HEK293 (cell line): ENCODE measurements at regions not wholly inside any gene's neighbourhood (a gene's known extent, or its start where the extent isn't known, plus 50 kb on each side); places are given as distances from the start of the nearest gene placed in this dataset.

Experiments used
- CTCF ChIA-PET: fragments of 350-600 bp; formaldehyde crosslinking; extraction: SDS; loops from one replicate; lab custom pipeline; 2021; ENCODE audit warnings: antibody characterized with exemption; lab: Yijun Ruan, JAX
- POLR2A ChIA-PET: fragments of 300-600 bp; formaldehyde crosslinking; extraction: SDS; loops from one replicate; lab custom pipeline; 2020; ENCODE audit warnings: antibody characterized with exemption, inconsistent platforms; lab: Yijun Ruan, JAX
- H3K27ac ChIP-seq: fragments of 200-500 bp; sonication (Bioruptor generic); 2 replicates; pipeline ENCODE4 v1.5.1; 2014; ENCODE audit warnings: low read depth, low read length, control low read depth, inconsistent platforms; ENCODE audit errors: extremely low read depth
- H3K36me3 ChIP-seq, 2 experiments: fragments of 200-500 bp in 1 of 2; sonication (Bioruptor generic) in 1 of 2; 1 replicate in 1 of 2; 2 replicates in 1 of 2; pipeline ENCODE4 v1.5.1; 2014 to 2017; ENCODE audit warnings: inconsistent platforms in 2 of 2, low read length in 2 of 2; ENCODE audit not compliant: control insufficient read depth in 2 of 2, insufficient read depth in 1 of 2
- H3K4me1 ChIP-seq: fragments of 200-500 bp; sonication (Bioruptor generic); 2 replicates; pipeline ENCODE4 v1.5.1; 2014; ENCODE audit warnings: mild to moderate bottlenecking, low read length, inconsistent platforms; ENCODE audit not compliant: control insufficient read depth, insufficient read depth
- H3K4me3 ChIP-seq: 2 replicates; pipeline ENCODE4 v1.5.1; 2011; ENCODE audit warnings: low read depth, mild to moderate bottlenecking, control low read depth, low read length, moderate library complexity
- H3K9me3 ChIP-seq: fragments of 200-500 bp; sonication (Bioruptor generic); 2 replicates; pipeline ENCODE4 v1.5.1; 2014; ENCODE audit warnings: low read depth, low read length, inconsistent platforms; ENCODE audit not compliant: control insufficient read depth, insufficient read depth
- GFI1B ChIP-seq: fragments of 450-650 bp; formaldehyde crosslinking; IDR thresholded peaks from 2 replicates; pipeline ENCODE4 v1.5.1; 2016; ENCODE audit warnings: missing biosample characterization, missing genetic modification characterization
- GLIS1 ChIP-seq: fragments of 450-650 bp; formaldehyde crosslinking; IDR thresholded peaks from 2 replicates; pipeline ENCODE4 v1.5.1; 2016; ENCODE audit warnings: missing biosample characterization, missing genetic modification characterization
- GLIS2 ChIP-seq: fragments of 450-650 bp; formaldehyde crosslinking; IDR thresholded peaks from 2 replicates; pipeline ENCODE4 v1.5.1; 2016; ENCODE audit warnings: missing biosample characterization, missing genetic modification characterization
- SP2 ChIP-seq: fragments of 450-650 bp; formaldehyde crosslinking; IDR thresholded peaks from 2 replicates; pipeline ENCODE4 v1.5.1; 2016; ENCODE audit warnings: missing biosample characterization, missing genetic modification characterization
- SP3 ChIP-seq: fragments of 450-650 bp; formaldehyde crosslinking; IDR thresholded peaks from 2 replicates; pipeline ENCODE4 v1.5.1; 2016; ENCODE audit warnings: missing biosample characterization, missing genetic modification characterization
- YY1 ChIP-seq: fragments of 450-650 bp; formaldehyde crosslinking; IDR thresholded peaks from 2 replicates; pipeline ENCODE4 v1.5.1; 2018; ENCODE audit warnings: missing biosample characterization, missing genetic modification characterization
- ZIC2 ChIP-seq: fragments of 450-650 bp; formaldehyde crosslinking; IDR thresholded peaks from 2 replicates; pipeline ENCODE4 v1.5.1; 2016; ENCODE audit warnings: missing biosample characterization, missing genetic modification characterization
- ZNF112 ChIP-seq: fragments of 450-650 bp; formaldehyde crosslinking; IDR thresholded peaks from 2 replicates; pipeline ENCODE4 v1.5.0; 2017; ENCODE audit warnings: missing biosample characterization, missing genetic modification characterization
- ZNF157 ChIP-seq: fragments of 450-650 bp; formaldehyde crosslinking; IDR thresholded peaks from 2 replicates; pipeline ENCODE4 v1.5.1; 2016; ENCODE audit warnings: missing biosample characterization, missing genetic modification characterization
- ZNF24 ChIP-seq: fragments of 450-650 bp; formaldehyde crosslinking; IDR thresholded peaks from 2 replicates; pipeline ENCODE4 v1.5.1; 2016; ENCODE audit warnings: missing biosample characterization, missing genetic modification characterization
- ZNF266 ChIP-seq: fragments of 450-650 bp; formaldehyde crosslinking; IDR thresholded peaks from 2 replicates; pipeline ENCODE4 v1.5.1; 2016; ENCODE audit warnings: missing biosample characterization, missing genetic modification characterization, low read depth
- ZNF561 ChIP-seq: fragments of 450-650 bp; IDR thresholded peaks from 2 replicates; pipeline ENCODE4 v1.5.1; 2018; ENCODE audit warnings: missing biosample characterization, missing genetic modification characterization, borderline replicate concordance
- ZSCAN16 ChIP-seq: fragments of 450-650 bp; formaldehyde crosslinking; IDR thresholded peaks from 2 replicates; pipeline ENCODE4 v1.5.1; 2016; ENCODE audit warnings: missing biosample characterization, missing genetic modification characterization
- TF ChIP-seq, protein P1 (sequence below): fragments of 450-650 bp; formaldehyde crosslinking; conservative IDR thresholded peaks from 2 replicates; pipeline ENCODE4 v1.5.1; 2016; ENCODE audit warnings: low read depth, missing biosample characterization, missing genetic modification characterization
- TF ChIP-seq, protein P2 (sequence below): fragments of 450-650 bp; formaldehyde crosslinking; IDR thresholded peaks from 2 replicates; pipeline ENCODE4 v1.5.1; 2016; ENCODE audit warnings: missing biosample characterization, missing genetic modification characterization, borderline replicate concordance
- TF ChIP-seq, protein P3 (sequence below): fragments of 450-650 bp; formaldehyde crosslinking; IDR thresholded peaks from 2 replicates; pipeline ENCODE4 v1.5.1; 2016; ENCODE audit warnings: missing biosample characterization, missing genetic modification characterization, low read depth
- TF ChIP-seq, protein P4 (sequence below): fragments of 450-650 bp; formaldehyde crosslinking; IDR thresholded peaks from 2 replicates; pipeline ENCODE4 v1.5.1; 2016; ENCODE audit warnings: missing biosample characterization, missing genetic modification characterization
- TF ChIP-seq, protein P5 (sequence below): fragments of 450-650 bp; IDR thresholded peaks from 2 replicates; pipeline ENCODE4 v1.5.1; 2018; ENCODE audit warnings: missing biosample characterization, missing genetic modification characterization

DNA sequence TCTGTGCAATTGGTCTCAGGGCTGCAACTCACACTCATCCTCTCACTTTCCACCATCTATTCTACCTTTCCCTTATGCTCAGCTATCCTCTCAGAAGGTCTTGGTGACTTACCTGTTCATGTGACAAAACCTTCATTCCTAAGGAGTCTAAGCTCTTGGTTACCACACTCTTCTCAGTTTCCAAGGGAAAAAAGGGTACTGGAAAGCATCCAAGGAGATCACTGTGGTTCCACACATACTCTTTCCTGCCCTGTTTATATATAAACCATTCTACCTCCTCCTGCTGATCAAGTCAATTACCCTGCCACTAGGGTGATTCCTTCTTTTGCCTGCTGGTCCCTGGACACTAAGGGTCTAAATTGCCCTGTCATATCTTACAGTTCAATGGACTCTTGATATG lies 57.2 kb upstream of the MAML3 start:
- Histone ChIP-seq H3K4me1 (no peaks in the 10 kb centered on the region), H3K36me3 (no peaks in the 10 kb centered on the region)
- CTCF ChIA-PET: interaction anchor here (0.7 to 1.2 kb wide), 2 partner anchors 115 to 295 kb away, joined by 3 read pairs; no protein-coding TSS in a partner anchor
- POLR2A ChIA-PET: interaction anchor here (0.5 kb wide), 1 partner anchor 10 kb away, joined by 3 read pairs; no protein-coding TSS in a partner anchor
- TF ChIP-seq ZNF24 (tag by site-specific recombination) (no peak), GFI1B (tag by site-specific recombination) (no peak), ZIC2 (tag by site-specific recombination) (no peak), ZNF112 (tag by site-specific recombination) (no peak), GLIS2 (no peak), ZNF266 (tag by site-specific recombination) (no peak), GLIS1 (tag by site-specific recombination) (no peak), SP2 (tag by site-specific recombination) (no peak), ZNF157 (no peak), ZSCAN16 (tag by site-specific recombination) (no peak), YY1 (no peak)
- TF ChIP-seq, protein P1, sequence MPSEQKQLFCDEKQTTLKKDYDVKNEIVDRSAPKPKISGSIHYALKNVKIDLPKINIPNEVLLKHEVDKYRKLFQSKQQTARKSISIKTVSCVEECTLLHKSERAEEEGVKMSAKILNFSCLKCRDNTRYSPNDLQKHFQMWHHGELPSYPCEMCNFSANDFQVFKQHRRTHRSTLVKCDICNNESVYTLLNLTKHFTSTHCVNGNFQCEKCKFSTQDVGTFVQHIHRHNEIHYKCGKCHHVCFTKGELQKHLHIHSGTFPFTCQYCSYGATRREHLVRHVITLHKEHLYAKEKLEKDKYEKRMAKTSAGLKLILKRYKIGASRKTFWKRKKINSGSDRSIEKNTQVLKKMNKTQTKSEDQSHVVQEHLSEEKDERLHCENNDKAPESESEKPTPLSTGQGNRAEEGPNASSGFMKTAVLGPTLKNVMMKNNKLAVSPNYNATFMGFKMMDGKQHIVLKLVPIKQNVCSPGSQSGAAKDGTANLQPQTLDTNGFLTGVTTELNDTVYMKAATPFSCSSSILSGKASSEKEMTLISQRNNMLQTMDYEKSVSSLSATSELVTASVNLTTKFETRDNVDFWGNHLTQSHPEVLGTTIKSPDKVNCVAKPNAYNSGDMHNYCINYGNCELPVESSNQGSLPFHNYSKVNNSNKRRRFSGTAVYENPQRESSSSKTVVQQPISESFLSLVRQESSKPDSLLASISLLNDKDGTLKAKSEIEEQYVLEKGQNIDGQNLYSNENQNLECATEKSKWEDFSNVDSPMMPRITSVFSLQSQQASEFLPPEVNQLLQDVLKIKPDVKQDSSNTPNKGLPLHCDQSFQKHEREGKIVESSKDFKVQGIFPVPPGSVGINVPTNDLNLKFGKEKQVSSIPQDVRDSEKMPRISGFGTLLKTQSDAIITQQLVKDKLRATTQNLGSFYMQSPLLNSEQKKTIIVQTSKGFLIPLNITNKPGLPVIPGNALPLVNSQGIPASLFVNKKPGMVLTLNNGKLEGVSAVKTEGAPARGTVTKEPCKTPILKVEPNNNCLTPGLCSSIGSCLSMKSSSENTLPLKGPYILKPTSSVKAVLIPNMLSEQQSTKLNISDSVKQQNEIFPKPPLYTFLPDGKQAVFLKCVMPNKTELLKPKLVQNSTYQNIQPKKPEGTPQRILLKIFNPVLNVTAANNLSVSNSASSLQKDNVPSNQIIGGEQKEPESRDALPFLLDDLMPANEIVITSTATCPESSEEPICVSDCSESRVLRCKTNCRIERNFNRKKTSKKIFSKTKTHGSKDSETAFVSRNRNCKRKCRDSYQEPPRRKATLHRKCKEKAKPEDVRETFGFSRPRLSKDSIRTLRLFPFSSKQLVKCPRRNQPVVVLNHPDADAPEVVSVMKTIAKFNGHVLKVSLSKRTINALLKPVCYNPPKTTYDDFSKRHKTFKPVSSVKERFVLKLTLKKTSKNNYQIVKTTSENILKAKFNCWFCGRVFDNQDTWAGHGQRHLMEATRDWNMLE (tag by site-specific recombination): no peak
- TF ChIP-seq, protein P2, sequence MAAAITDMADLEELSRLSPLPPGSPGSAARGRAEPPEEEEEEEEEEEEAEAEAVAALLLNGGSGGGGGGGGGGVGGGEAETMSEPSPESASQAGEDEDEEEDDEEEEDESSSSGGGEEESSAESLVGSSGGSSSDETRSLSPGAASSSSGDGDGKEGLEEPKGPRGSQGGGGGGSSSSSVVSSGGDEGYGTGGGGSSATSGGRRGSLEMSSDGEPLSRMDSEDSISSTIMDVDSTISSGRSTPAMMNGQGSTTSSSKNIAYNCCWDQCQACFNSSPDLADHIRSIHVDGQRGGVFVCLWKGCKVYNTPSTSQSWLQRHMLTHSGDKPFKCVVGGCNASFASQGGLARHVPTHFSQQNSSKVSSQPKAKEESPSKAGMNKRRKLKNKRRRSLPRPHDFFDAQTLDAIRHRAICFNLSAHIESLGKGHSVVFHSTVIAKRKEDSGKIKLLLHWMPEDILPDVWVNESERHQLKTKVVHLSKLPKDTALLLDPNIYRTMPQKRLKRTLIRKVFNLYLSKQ: no peak
- TF ChIP-seq, protein P3, sequence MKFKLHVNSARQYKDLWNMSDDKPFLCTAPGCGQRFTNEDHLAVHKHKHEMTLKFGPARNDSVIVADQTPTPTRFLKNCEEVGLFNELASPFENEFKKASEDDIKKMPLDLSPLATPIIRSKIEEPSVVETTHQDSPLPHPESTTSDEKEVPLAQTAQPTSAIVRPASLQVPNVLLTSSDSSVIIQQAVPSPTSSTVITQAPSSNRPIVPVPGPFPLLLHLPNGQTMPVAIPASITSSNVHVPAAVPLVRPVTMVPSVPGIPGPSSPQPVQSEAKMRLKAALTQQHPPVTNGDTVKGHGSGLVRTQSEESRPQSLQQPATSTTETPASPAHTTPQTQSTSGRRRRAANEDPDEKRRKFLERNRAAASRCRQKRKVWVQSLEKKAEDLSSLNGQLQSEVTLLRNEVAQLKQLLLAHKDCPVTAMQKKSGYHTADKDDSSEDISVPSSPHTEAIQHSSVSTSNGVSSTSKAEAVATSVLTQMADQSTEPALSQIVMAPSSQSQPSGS: no peak
- TF ChIP-seq, protein P4, sequence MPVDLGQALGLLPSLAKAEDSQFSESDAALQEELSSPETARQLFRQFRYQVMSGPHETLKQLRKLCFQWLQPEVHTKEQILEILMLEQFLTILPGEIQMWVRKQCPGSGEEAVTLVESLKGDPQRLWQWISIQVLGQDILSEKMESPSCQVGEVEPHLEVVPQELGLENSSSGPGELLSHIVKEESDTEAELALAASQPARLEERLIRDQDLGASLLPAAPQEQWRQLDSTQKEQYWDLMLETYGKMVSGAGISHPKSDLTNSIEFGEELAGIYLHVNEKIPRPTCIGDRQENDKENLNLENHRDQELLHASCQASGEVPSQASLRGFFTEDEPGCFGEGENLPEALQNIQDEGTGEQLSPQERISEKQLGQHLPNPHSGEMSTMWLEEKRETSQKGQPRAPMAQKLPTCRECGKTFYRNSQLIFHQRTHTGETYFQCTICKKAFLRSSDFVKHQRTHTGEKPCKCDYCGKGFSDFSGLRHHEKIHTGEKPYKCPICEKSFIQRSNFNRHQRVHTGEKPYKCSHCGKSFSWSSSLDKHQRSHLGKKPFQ (tag by site-specific recombination): no peak
- TF ChIP-seq, all 188 proteins: peak for 0
- Histone ChIP-seq H3K27ac (no peak overlapping the region), H3K9me3 (no peaks in the 10 kb centered on the region), H3K4me3 (no peak overlapping the region)

DNA sequence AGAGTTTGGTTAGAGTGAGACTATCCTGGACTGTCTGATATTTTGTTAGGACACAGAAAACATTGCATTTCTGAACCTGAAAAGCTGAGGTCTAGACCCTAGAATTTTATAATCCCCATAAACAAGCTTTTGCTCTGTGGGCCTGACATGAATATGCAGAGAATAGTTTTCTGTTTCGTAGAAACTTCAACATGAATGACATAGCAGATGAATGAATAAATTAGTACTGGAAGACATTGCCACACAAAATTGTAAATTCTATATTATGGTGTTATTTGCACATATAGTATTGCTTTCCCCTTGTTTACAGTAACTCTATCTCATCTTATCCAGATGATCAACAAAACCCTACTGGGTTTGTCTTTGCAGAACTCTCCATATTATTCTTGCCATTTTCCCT lies 54.9 kb upstream of the MAML3 start:
- no peak overlapping the region for H3K4me3 ChIP-seq
- H3K36me3 ChIP-seq: no peaks in the 10 kb centered on the region
- no peaks in the 10 kb centered on the region for H3K4me1 ChIP-seq
- ChIA-PET POLR2A (no interaction called here), CTCF (interaction anchor here (0.7 kb wide), 1 partner anchor 1097 kb away, joined by 3 read pairs; no protein-coding TSS in a partner anchor)
- no peak overlapping the region for H3K27ac ChIP-seq
- TF ChIP-seq, protein P5, sequence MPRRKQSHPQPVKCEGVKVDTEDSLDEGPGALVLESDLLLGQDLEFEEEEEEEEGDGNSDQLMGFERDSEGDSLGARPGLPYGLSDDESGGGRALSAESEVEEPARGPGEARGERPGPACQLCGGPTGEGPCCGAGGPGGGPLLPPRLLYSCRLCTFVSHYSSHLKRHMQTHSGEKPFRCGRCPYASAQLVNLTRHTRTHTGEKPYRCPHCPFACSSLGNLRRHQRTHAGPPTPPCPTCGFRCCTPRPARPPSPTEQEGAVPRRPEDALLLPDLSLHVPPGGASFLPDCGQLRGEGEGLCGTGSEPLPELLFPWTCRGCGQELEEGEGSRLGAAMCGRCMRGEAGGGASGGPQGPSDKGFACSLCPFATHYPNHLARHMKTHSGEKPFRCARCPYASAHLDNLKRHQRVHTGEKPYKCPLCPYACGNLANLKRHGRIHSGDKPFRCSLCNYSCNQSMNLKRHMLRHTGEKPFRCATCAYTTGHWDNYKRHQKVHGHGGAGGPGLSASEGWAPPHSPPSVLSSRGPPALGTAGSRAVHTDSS (tag by site-specific recombination): no peak
- no peak for TF ChIP-seq ZNF561 (tag by site-specific recombination)
- no peak for TF ChIP-seq SP3
- TF ChIP-seq, all 188 proteins: peak for 0
- no peaks in the 10 kb centered on the region for H3K9me3 ChIP-seq
